Neural cell (in vitro differentiated cells): ENCODE measurements at regions not wholly inside any gene's neighbourhood (a gene's known extent, or its start where the extent isn't known, plus 50 kb on each side); places are given as distances from the start of the nearest gene placed in this dataset.

ENCODE experiments used
- EP300 ChIP-seq: fragments of 450-650 bp; conservative IDR thresholded peaks from 2 replicates; pipeline ENCODE4 v1.6.1; 2014; ENCODE audit warnings: antibody characterized with exemption, mild to moderate bottlenecking, moderate library complexity; ENCODE audit not compliant: poor library complexity, severe bottlenecking
- EZH2 ChIP-seq: fragments of 200-600, 300-800 bp; shearing (Covaris generic), sonication (generic); IDR thresholded peaks from 2 replicates; pipeline ENCODE4 v1.6.1; 2014; ENCODE audit warnings: antibody characterized with exemption, low read length, borderline replicate concordance, mild to moderate bottlenecking; ENCODE audit not compliant: insufficient read depth, poor library complexity, severe bottlenecking
- RAD21 ChIP-seq: fragments of 450-650 bp; conservative IDR thresholded peaks from 2 replicates; pipeline ENCODE4 v1.6.1; 2014; ENCODE audit warnings: antibody characterized with exemption, mild to moderate bottlenecking, moderate library complexity
- TAF1 ChIP-seq: IDR thresholded peaks from 2 replicates; pipeline ENCODE4 v1.6.1; 2012; ENCODE audit warnings: low read depth
- TF ChIP-seq, protein P1 (sequence below): fragments of 450-650 bp; IDR thresholded peaks from 2 replicates; pipeline ENCODE4 v1.5.1; 2014; ENCODE audit warnings: antibody characterized with exemption, mild to moderate bottlenecking, moderate library complexity; ENCODE audit not compliant: poor library complexity, severe bottlenecking
- TF ChIP-seq, protein P2 (sequence below): IDR thresholded peaks from 2 replicates; pipeline ENCODE4 v1.6.1; 2012; ENCODE audit warnings: borderline replicate concordance

DNA sequence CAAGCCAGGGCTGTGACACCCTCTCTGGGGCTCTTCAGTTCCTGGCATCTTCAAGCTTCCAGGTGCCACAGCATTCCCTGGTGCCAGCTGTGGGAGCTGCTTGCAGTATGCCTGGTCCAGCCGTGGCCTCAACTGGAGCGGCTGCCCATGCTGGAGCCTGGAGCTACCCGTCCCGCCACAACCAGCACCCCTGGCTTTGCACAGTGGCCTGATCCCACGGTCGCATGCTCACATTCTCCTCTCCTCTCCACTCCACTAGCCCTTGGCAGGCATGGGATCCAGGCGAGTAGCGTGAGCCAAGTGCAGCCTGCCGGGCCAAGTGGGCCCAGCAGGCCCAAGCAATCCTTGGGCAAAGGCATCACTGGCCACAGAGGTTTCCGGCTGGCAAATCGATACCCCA is 81.7 kb downstream of the PPP4R3C start:
- no peak for TF ChIP-seq TAF1
- TF ChIP-seq, protein P1, sequence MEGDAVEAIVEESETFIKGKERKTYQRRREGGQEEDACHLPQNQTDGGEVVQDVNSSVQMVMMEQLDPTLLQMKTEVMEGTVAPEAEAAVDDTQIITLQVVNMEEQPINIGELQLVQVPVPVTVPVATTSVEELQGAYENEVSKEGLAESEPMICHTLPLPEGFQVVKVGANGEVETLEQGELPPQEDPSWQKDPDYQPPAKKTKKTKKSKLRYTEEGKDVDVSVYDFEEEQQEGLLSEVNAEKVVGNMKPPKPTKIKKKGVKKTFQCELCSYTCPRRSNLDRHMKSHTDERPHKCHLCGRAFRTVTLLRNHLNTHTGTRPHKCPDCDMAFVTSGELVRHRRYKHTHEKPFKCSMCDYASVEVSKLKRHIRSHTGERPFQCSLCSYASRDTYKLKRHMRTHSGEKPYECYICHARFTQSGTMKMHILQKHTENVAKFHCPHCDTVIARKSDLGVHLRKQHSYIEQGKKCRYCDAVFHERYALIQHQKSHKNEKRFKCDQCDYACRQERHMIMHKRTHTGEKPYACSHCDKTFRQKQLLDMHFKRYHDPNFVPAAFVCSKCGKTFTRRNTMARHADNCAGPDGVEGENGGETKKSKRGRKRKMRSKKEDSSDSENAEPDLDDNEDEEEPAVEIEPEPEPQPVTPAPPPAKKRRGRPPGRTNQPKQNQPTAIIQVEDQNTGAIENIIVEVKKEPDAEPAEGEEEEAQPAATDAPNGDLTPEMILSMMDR: no peak
- TF ChIP-seq EP300: no peak
- TF ChIP-seq EZH2: no peak
- TF ChIP-seq, protein P2, sequence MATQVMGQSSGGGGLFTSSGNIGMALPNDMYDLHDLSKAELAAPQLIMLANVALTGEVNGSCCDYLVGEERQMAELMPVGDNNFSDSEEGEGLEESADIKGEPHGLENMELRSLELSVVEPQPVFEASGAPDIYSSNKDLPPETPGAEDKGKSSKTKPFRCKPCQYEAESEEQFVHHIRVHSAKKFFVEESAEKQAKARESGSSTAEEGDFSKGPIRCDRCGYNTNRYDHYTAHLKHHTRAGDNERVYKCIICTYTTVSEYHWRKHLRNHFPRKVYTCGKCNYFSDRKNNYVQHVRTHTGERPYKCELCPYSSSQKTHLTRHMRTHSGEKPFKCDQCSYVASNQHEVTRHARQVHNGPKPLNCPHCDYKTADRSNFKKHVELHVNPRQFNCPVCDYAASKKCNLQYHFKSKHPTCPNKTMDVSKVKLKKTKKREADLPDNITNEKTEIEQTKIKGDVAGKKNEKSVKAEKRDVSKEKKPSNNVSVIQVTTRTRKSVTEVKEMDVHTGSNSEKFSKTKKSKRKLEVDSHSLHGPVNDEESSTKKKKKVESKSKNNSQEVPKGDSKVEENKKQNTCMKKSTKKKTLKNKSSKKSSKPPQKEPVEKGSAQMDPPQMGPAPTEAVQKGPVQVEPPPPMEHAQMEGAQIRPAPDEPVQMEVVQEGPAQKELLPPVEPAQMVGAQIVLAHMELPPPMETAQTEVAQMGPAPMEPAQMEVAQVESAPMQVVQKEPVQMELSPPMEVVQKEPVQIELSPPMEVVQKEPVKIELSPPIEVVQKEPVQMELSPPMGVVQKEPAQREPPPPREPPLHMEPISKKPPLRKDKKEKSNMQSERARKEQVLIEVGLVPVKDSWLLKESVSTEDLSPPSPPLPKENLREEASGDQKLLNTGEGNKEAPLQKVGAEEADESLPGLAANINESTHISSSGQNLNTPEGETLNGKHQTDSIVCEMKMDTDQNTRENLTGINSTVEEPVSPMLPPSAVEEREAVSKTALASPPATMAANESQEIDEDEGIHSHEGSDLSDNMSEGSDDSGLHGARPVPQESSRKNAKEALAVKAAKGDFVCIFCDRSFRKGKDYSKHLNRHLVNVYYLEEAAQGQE: no peak
- no peak for TF ChIP-seq RAD21
